ENCODE measurements at regions not wholly inside any gene's neighbourhood (a gene's known extent, or its start where the extent isn't known, plus 50 kb on each side); places are given as distances from the start of the nearest gene placed in this dataset.

DNA sequence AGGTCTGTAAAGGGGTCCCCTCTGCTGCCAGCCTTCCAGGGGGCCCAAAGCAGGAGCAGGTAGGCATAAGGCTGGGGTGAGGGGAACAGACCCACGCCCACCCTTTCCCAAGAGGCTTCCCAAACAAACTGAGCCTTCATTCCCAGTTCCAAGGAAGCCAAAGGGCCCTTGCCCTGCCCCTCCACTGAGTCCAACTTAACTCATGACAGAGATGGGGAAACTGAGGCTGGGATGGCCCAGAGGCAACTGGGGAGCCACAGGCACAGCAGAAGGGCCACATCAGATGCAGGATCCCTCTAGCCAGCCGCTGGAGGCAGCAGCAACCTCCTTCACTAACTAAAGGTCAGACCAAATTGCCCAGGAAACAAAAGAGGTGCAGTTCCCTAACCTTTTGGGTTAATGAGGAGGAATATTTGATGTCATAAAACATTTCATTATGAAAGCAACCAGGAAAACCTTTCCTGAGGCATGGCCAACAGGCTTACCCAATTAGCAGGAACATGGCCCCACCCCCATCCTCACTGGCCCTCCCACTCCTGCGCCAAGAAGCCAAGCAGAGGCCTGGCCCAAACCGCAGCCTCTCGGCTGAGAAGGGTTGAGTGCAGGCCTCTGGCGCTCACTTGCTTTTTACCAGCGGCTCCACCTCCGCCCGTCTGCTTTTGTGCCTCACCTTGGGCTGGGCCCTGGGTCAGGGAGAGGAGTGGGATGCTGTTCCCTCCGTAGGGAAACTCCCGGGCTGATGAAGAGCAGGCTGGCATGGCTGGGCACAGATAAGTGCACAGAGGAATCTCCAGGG lies 293.5 kb upstream of the RTL1 start:
- DNase-seq = no peak

DNA sequence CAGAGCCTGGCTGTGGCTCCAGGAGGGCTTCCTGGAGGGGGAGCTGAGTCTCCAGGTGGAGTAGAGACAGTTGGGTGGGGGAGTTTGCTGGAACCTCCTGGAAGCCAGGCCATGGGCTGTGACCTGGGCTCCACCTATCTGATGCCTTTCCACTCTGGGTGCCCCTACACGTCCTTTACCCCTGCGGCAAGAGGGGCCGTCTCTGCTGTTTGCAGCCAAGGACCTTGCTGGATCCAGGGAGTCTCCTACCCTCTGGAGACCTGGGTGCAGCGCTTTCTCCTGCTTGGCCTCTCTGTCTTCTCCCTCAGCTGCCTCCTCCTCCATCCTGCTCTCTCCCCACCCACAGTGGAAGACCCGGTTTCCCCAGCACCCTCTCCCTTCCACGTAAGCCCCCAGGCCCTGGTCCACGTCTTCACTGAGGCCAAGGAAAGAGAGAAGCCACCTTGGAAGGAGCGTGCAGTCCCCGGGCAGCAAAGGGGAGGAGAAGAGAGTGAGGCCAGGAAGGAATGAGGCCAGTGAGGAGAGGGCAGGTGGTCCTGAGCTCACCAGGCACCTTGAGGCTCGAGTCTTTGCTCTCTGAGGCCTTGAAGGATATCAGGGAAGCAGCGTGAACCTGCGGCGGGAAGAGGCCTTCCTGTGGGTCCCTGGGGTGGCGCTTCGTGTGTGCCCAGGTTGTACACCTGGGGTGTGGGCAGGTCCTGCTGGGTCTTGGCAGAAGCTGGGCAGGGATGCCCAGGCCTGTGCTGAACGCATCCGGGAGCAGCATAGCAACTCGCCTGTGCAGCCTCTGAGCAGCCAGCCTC lies 294.3 kb upstream of the RTL1 start:
- DNase-seq = no peak

GRCh38 chr14:101198398-101199027 lies 295.0 kb upstream of the RTL1 start:
- no peak for DNase-seq

DNA sequence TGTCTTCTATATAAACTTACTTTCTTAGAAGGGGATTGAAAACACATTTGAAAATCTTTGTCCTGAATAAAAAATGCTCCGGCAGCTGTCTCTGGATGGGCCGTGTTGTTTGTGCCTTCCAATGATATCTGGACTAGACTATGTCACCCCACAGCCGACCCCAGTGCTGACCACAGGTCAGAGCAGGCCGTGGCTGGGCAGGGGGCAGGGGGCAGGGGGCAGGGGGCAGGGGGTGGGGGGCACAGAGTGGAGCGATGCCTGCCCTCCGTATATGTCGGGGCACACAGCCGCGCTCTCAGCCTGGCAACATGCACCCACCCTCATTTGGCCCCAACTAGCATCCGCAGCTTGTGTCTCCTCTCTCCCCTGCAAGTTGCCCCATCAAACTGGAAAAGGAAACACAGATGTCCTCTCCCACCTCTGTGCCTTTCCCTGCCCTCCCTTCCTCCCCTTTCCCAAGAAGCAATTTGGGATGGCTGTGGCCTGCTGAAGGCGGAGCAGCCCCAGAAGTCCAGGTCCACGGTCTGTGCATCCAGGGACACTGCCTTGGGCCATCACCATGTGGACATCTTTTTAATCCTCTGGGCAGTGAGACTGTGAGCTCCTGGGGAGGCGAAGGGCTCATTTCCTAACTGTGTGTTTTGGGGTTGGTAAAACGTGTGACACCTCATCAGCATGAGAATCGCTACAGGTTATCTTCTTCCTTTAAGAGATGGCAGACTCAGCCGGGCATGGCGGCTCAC lies 295.7 kb upstream of the RTL1 start:
- no peak for DNase-seq

- no peak for DNase-seq
Observed at GRCh38 chr14:101200008-101200649, 296.6 kb upstream of the RTL1 start.

GRCh38 chr14:101200650-101201516 lies 297.4 kb upstream of the RTL1 start:
- no peak for DNase-seq

DNA sequence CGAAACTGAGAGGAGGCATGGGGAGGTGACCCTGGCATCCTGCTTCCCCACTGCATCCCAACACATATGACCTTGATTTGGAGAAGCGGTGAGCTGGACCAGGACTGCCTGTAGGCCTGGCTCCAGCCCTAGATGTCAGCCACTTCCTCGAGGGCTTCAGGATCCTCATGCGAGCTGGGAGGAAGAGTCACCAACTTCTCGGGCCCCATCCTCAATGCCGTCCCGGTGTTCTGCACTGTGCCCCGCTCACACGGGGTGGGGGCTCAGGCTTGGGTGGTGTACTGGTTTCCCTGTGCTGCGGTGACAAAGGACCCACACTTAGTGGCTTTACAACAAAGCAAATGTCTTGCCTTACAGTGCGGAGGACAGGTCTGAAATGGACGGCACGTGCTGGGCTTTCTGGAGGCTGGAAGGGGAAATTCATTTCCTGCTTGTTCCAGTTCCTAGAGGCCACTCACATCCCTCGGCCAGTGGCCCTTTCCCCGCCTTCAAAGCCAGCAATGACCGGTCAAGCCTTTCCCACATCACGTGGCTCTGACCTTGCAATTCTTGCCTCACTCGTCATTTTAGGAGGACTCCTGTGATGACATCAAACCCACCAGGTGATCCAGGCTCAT lies 298.1 kb upstream of the RTL1 start:
- DNase-seq = no peak

- no peak for DNase-seq
Observed at GRCh38 chr14:101202627-101203404, 299.3 kb upstream of the RTL1 start.

DNA sequence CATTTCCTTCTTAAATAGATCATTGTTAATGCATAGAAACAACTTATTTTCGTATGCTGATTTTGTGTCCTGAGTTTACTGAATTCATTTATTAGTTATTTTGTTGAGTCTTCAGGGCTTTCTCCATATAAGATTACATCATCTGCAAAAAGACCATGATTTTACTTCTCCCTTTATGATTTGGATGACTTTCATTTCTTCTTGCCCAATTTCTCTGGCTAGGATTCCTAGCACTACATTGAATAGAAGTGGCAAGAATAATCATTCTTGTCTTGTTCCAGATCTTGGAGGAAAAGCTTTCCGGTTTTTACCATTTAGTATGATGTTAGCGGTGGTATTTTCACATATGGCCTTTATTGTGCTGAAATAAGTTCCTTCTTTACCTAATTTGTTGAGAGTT lies 303.0 kb upstream of the RTL1 start:
- no peak for DNase-seq

GRCh38 chr14:101207041-101207440 lies 303.5 kb upstream of the RTL1 start:
- no peak for DNase-seq

GRCh38 chr14:101207897-101208296 lies 304.4 kb upstream of the RTL1 start:
- no peak for DNase-seq

DNA sequence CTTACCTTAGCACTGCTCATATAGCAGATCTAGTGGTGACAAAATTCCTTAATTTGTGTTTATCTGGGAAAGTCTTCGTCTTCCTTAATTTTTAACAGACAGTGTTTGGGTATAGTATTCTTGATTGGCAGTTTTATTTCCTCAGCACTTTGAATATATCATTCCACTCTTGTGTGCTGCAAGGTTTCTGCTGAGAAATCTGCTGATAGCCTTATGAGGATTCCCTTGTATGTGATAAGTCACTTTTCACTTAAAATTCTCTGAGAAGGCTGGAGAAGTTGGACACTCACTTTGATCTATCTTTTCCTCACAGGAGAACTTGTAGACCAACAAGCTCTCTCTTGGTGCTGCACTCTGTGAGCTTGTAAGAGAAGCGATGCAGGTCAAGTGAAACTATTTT lies 306.1 kb upstream of the RTL1 start:
- no peak for DNase-seq

DNA sequence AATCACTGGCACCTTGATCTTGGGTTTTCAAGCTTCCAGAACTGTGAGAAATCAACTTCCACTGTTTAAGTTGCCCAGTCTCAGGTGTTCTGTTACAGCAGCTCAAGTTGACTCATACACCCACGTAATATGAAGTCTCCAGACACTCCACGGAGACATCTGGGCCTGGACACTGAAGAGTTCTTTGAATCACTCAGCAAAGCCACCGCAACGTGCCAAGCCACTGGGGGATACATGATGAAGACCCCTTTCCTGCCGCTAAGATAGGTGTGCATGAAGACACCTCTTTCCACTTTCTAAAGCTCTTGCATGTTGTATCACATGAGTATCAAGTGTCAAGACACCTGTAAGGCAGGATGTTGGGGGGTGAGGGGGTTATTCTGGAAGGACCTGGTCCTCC lies 311.7 kb upstream of the RTL1 start:
- DNase-seq = no peak

DNA sequence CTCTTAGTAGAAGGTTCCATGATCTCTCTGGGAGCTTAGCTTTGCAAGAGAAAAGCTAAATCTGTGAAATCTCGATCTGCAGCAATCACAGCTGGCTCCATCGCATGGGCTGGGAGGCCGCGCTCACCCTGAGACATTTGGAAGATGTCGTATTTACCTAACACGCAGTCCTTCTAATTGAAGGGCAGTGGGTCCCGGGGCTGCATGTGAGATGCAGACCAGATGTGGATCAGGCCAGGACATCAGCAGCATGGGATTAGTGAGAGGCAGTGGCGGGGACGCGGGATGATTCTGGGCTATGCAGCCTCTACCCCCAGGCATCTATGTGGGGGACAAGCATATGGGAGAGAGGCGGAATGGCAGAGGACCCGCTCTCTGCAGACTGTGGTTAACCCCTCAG lies 312.4 kb upstream of the RTL1 start:
- no peak for DNase-seq

DNA sequence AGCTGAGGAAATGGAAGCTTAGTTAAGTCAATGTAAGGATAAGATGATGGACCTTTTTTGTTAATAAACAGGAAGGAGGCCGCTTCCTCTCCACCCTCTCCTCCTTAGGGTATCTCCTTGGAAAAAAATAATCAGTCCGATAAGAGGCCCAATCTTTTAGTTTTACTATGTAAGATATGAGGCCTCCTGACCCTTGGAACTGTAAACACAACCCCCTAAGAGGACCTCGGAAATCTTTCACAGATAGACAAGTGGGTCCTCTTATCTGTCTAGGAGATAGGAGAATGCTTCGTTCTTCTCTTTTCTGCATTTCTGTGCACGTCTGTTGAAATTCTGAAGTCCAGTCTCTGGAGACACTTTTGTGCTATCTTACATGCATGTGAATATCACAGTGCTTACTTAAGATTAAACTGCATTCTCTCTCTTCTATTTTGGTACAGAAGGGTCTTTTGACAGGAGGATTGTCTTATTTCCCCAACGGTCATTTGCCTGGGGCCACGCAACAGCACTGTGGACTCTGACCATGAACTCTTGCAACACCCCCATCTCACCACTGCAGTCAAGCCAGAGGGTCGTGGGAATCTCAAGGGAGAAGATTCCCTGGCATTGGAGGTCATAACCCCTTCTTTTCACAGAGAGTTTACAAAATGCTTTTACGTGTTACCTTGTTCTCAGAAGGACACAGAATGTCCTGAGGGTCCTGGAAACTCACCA lies 313.0 kb upstream of the RTL1 start:
- no peak for DNase-seq

GRCh38 chr14:101217080-101217463 lies 313.6 kb upstream of the RTL1 start:
- no peak for DNase-seq

DNA sequence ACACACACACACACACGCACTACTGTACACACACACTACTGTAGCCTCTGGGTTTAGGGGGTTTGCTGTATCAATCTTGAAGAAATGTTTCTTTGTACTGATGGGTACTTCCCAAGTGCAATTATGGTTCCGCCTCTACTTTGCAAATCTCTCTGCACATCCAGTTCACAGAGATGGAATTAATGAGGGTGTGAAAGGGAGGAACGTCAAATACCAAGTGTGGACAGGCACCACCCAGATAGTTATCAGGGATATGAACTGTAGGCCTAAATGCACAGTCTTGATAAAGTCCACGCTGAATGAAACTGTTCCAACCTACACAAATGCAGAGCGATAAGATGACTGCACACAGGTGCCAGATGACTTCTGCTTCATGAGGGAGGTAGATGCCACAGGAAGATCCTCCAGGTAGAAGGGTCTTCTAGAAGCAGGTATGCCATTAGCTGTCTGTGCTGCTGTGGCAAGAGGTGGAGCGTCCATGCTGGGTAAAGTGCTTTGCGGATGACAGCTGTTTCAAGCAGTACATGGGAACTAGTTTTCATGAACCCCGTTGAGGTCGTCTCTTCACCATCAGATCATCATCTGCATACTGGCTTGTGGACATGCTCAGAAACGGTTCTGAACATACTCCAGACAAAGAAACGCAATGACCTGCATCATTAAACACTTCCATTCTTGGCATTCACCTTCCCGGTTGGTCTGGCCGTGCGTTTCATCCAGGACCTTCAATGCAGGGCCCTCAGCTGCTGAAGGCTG lies 314.3 kb upstream of the RTL1 start:
- no peak for DNase-seq

- no peak for DNase-seq
Observed at GRCh38 chr14:101219896-101220703, 316.6 kb upstream of the RTL1 start.

Data from NCI-H2227 treated with DMSO at 0.1 percent for 48 hours (cell line).